H1 (cell line): ENCODE measurements at regions not wholly inside any gene's neighbourhood (a gene's known extent, or its start where the extent isn't known, plus 50 kb on each side); places are given as distances from the start of the nearest gene placed in this dataset.

Experiments
- BCL11A ChIP-seq, 2 experiments: IDR thresholded peaks; one replicate each; pipeline ENCODE4 v1.6.1; 2011; ENCODE audit warnings: low read depth in 2 of 2, low read length in 2 of 2, mild to moderate bottlenecking in 2 of 2
- BRCA1 ChIP-seq: IDR thresholded peaks from 2 replicates; pipeline ENCODE4 v1.6.1; 2012; ENCODE audit warnings: low read depth, low read length, improper control_type of control experiment
- EGR1 ChIP-seq: IDR thresholded peaks from 2 replicates; pipeline ENCODE4 v1.6.1; 2011; ENCODE audit warnings: low read depth, low read length, borderline replicate concordance

DNA sequence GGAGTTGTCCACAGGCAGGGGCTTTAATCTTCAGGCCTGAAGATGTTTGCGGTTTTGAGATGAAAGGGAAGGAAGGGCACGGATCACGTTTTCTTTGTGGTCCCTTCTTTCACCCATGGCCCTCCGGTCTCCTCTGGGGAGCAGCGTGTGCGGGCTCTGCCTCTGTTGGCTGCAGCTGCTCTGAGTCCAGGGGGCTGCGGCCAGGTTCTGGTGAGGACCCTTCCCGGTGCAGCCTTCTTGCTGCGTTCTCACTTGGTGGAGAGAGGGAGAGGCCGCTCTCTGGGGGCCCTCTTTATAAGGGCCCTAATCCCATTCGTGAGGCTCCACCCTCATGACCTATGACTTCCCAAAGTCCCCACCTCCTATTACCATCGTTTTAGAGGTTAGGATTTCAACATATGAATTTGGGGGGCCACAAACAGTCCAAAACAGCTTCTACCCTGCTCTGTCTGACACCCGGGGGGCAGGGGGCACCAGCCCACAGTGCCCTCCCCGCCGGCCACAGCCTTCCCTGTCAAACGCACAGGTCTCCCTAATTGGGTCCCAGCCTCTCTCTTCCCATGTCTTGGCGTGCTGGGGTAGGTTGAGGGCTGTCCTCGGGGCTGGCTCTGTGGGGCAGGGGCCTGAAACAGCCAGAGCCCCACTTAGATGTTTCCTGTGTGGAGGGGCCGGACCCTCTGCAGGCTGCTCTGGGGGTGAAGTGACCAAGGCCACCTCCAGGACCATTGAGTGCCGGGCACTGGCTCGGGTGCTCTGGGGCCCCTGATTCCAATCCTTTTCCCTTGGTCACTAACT lies 100.1 kb upstream of the C1orf174 start (continued):
- no peak for TF ChIP-seq BCL11A (IDR thresholded peaks at IDR 0.05; ENCODE audit: low read depth in 2 of 2, low read length in 2 of 2)
- no peak for TF ChIP-seq EGR1
- no peak for TF ChIP-seq BRCA1
